Right atrium auricular region (tissue), 2 donors: ENCODE measurements at regions not wholly inside any gene's neighbourhood (a gene's known extent, or its start where the extent isn't known, plus 50 kb on each side); places are given as distances from the start of the nearest gene placed in this dataset.

Source experiments
- DNase-seq: peaks from one replicate; pipeline ENCODE4 v3.0.0-alpha.2; 2019; ENCODE audit warnings: low spot score
- H3K27ac ChIP-seq, 2 donors: fragments of 200-600 bp; sonication (generic); 1 replicate in 1 of 2; 2 replicates in 1 of 2; pipeline ENCODE4 v1.5.1; 2016 to 2019
- H3K27me3 ChIP-seq, 2 donors: fragments of 200-600 bp; sonication (generic); one replicate each; pipeline versions ENCODE4 v1.5.1 to v1.6.0; 2017 to 2019
- H3K36me3 ChIP-seq: fragments of 200-600 bp; sonication (generic); one replicate; pipeline ENCODE4 v1.5.1; 2016
- H3K4me1 ChIP-seq, 2 donors: fragments of 200-600 bp; sonication (generic); one replicate each; pipeline versions ENCODE4 v1.5.1 to v1.6.0; 2017 to 2019
- H3K4me3 ChIP-seq, 2 donors: fragments of 200-600 bp; sonication (generic); 1 replicate in 1 of 2; 2 replicates in 1 of 2; pipeline ENCODE4 v1.5.1; 2017 to 2019; ENCODE audit warnings: mild to moderate bottlenecking in 1 of 2, moderate library complexity in 1 of 2
- H3K9me3 ChIP-seq, 2 donors: fragments of 200-600 bp; sonication (generic); one replicate each; pipeline ENCODE4 v1.5.1; 2019
- CTCF ChIP-seq, 2 donors: fragments of 200-600 bp; sonication (generic); IDR thresholded peaks; one replicate each; pipeline ENCODE4 v1.5.1; 2019; ENCODE audit warnings: antibody characterized with exemption in 2 of 2

- no peaks in the 10 kb centered on the region for H3K4me1 ChIP-seq
- no peak overlapping the region for H3K4me3 ChIP-seq
- no peaks in the 10 kb centered on the region for H3K27me3 ChIP-seq
- H3K27ac ChIP-seq, result no peak overlapping the region
- no peaks in the 10 kb centered on the region for H3K36me3 ChIP-seq
- no peak for TF ChIP-seq CTCF (IDR thresholded peaks at IDR 0.05)
- DNase-seq, result no peak
- H3K9me3 ChIP-seq, result no peaks in the 10 kb centered on the region
These were observed 106.2 kb upstream of the CYYR1 start for GRCh38 chr21:26679284-26679683.

GRCh38 chr21:26674323-26674722 lies 101.2 kb upstream of the CYYR1 start:
- Histone ChIP-seq H3K4me1 (no peaks in the 10 kb centered on the region), H3K9me3 (no peaks in the 10 kb centered on the region), H3K4me3 (no peak overlapping the region), H3K36me3 (no peaks in the 10 kb centered on the region), H3K27me3 (no peaks in the 10 kb centered on the region), H3K27ac (no peak overlapping the region)
- TF ChIP-seq CTCF (IDR thresholded peaks at IDR 0.05), result no peak
- DNase-seq, result no peak

GRCh38 chr21:26669215-26669764 lies 96.2 kb upstream of the CYYR1 start:
- H3K4me1 ChIP-seq, result no peaks in the 10 kb centered on the region
- no peaks in the 10 kb centered on the region for H3K36me3 ChIP-seq
- peaks cover 0 to 16% of the 10 kb centered on the region in 2 donors for H3K9me3 ChIP-seq
- H3K4me3 ChIP-seq, result no peak overlapping the region
- no peak overlapping the region for H3K27ac ChIP-seq
- no peak for TF ChIP-seq CTCF (IDR thresholded peaks at IDR 0.05)
- no peaks in the 10 kb centered on the region for H3K27me3 ChIP-seq
- no peak for DNase-seq

- H3K36me3 ChIP-seq, result no peaks in the 10 kb centered on the region
- H3K27ac ChIP-seq, result no peak overlapping the region
- H3K9me3 ChIP-seq, result peaks cover 0 to 17% of the 10 kb centered on the region in 2 donors
- no peak for TF ChIP-seq CTCF (IDR thresholded peaks at IDR 0.05)
- no peaks in the 10 kb centered on the region for H3K4me1 ChIP-seq
- no peak overlapping the region for H3K4me3 ChIP-seq
- no peaks in the 10 kb centered on the region for H3K27me3 ChIP-seq
- DNase-seq, result no peak
These were observed 86.7 kb upstream of the CYYR1 start for GRCh38 chr21:26659757-26660156.

GRCh38 chr21:26659182-26659581 lies 86.1 kb upstream of the CYYR1 start:
- no peaks in the 10 kb centered on the region for H3K4me1 ChIP-seq

More at GRCh38 chr21:26659182-26659581, 86.1 kb upstream of the CYYR1 start:
- Histone ChIP-seq H3K9me3 (peaks cover 0 to 11% of the 10 kb centered on the region in 2 donors), H3K27ac (no peak overlapping the region), H3K4me3 (no peak overlapping the region), H3K36me3 (no peaks in the 10 kb centered on the region), H3K27me3 (no peaks in the 10 kb centered on the region)
- no peak for TF ChIP-seq CTCF (IDR thresholded peaks at IDR 0.05)
- no peak for DNase-seq
